ENCODE measurements at regions not wholly inside any gene's neighbourhood (a gene's known extent, or its start where the extent isn't known, plus 50 kb on each side); places are given as distances from the start of the nearest gene placed in this dataset.

- DNase-seq (ENCODE audit: low read depth, low spot score): no peak
- Histone ChIP-seq H3K4me1 (ENCODE audit: insufficient read depth, insufficient read length) (no peaks in the 10 kb centered on the region), H3K27me3 (ENCODE audit: insufficient read depth, insufficient read length) (no peaks in the 10 kb centered on the region), H3K36me3 (ENCODE audit: insufficient read depth, insufficient read length, low read length) (no peaks in the 10 kb centered on the region), H3K9me3 (ENCODE audit: insufficient read depth, low read length) (no peaks in the 10 kb centered on the region), H3K4me3 (ENCODE audit: insufficient read length, low read depth) (no peak overlapping the region), H3K9ac (ENCODE audit: insufficient read length, low read depth) (no peak overlapping the region)
- TF ChIP-seq YY1 (IDR thresholded peaks at IDR 0.05; ENCODE audit: insufficient read depth, insufficient read length) (no peak), ZNF274 (IDR thresholded peaks at IDR 0.05; ENCODE audit: low read depth, low read length) (no peak), SUZ12 (IDR thresholded peaks at IDR 0.05; ENCODE audit: extremely low read depth, insufficient read depth, insufficient read length) (no peak)
Measured at GRCh38 chr13:39959497-39960144, 304.2 kb downstream of the COG6 start.

DNA sequence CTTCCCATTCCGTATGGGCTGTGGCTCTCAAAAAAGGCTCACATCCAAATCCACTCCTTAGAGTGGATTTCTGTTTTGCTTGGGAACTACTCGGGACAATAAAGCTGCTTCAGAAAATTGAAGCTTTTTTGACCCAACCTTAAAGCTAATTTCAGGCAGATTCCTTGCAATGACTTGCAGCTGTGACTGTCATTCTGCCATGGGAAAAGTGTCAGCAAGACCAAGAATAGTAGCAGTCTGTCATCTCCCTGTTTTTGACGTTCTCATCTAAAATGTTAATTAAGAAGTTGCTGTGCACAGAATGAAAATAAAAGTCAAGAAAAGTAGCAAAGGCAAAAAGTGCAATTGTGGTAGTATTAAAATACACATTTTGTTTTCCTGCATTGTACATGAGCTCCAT is 304.7 kb downstream of the COG6 start:
- TF ChIP-seq SUZ12 (IDR thresholded peaks at IDR 0.05; ENCODE audit: extremely low read depth, insufficient read depth, insufficient read length) (no peak), ZNF274 (IDR thresholded peaks at IDR 0.05; ENCODE audit: low read depth, low read length) (no peak), YY1 (IDR thresholded peaks at IDR 0.05; ENCODE audit: insufficient read depth, insufficient read length) (no peak)
- H3K4me3 ChIP-seq (ENCODE audit: insufficient read length, low read depth): no peak overlapping the region
- H3K27me3 ChIP-seq (ENCODE audit: insufficient read depth, insufficient read length): no peaks in the 10 kb centered on the region
- H3K36me3 ChIP-seq (ENCODE audit: insufficient read depth, insufficient read length, low read length): no peaks in the 10 kb centered on the region
- DNase-seq (ENCODE audit: low read depth, low spot score): no peak
- H3K9me3 ChIP-seq (ENCODE audit: insufficient read depth, low read length): no peaks in the 10 kb centered on the region
- H3K4me1 ChIP-seq (ENCODE audit: insufficient read depth, insufficient read length): no peaks in the 10 kb centered on the region
- H3K9ac ChIP-seq (ENCODE audit: insufficient read length, low read depth): no peak overlapping the region

DNA sequence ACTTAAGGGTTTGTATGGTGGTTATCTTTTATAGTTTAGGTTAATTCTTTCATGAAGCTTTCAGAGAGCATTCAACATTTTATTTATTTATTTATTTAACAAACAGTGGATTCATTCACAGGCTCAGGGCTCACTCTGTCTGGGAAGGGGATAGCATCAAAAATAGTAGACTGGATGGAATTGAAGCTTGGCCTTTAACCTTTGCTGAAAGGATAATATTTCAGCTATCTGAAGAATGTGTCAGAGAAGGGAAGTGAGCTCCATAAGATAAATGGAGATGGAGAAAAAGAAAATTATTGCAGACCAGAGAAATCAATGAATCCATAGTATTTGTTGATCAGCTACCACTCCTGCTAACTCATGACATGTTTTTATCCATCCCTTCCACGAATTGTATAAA is 305.6 kb downstream of the COG6 start:
- TF ChIP-seq ZNF274 (IDR thresholded peaks at IDR 0.05; ENCODE audit: low read depth, low read length): no peak
- TF ChIP-seq YY1 (IDR thresholded peaks at IDR 0.05; ENCODE audit: insufficient read depth, insufficient read length): no peak
- no peak for TF ChIP-seq SUZ12 (IDR thresholded peaks at IDR 0.05; ENCODE audit: extremely low read depth, insufficient read depth, insufficient read length)
- H3K9ac ChIP-seq (ENCODE audit: insufficient read length, low read depth): no peak overlapping the region
- DNase-seq (ENCODE audit: low read depth, low spot score): no peak

DNA sequence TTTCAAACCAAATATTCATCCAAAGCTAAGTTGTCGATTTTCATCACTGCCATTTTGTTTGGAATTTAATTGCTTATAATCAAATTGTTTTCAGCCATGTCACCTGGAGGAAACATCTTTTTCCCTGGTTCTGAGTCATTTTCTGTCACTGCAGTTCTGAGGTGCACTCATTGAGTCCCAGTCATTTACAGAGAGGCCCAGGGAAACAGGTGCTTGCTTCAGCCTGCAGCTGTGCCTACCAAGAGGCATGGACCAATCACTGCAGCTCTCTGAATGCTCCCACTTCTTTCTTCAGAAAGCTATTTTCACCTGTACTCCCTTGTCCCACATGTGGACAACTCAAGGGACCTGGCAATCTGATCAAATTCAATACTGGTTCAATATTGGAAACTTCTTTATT is 308.1 kb downstream of the COG6 start:
- Histone ChIP-seq H3K4me3 (ENCODE audit: insufficient read length, low read depth) (no peak overlapping the region), H3K9ac (ENCODE audit: insufficient read length, low read depth) (no peak overlapping the region), H3K9me3 (ENCODE audit: insufficient read depth, low read length) (no peaks in the 10 kb centered on the region), H3K27me3 (ENCODE audit: insufficient read depth, insufficient read length) (no peaks in the 10 kb centered on the region), H3K4me1 (ENCODE audit: insufficient read depth, insufficient read length) (no peaks in the 10 kb centered on the region), H3K36me3 (ENCODE audit: insufficient read depth, insufficient read length, low read length) (no peaks in the 10 kb centered on the region)
- TF ChIP-seq ZNF274 (IDR thresholded peaks at IDR 0.05; ENCODE audit: low read depth, low read length): no peak
- no peak for TF ChIP-seq YY1 (IDR thresholded peaks at IDR 0.05; ENCODE audit: insufficient read depth, insufficient read length)
- TF ChIP-seq SUZ12 (IDR thresholded peaks at IDR 0.05; ENCODE audit: extremely low read depth, insufficient read depth, insufficient read length): no peak
- no peak for DNase-seq (ENCODE audit: low read depth, low spot score)

More for the DNA sequence above, 305.6 kb downstream of the COG6 start:
- Histone ChIP-seq H3K4me3 (ENCODE audit: insufficient read length, low read depth) (no peak overlapping the region), H3K9me3 (ENCODE audit: insufficient read depth, low read length) (no peaks in the 10 kb centered on the region), H3K36me3 (ENCODE audit: insufficient read depth, insufficient read length, low read length) (no peaks in the 10 kb centered on the region), H3K4me1 (ENCODE audit: insufficient read depth, insufficient read length) (no peaks in the 10 kb centered on the region), H3K27me3 (ENCODE audit: insufficient read depth, insufficient read length) (no peaks in the 10 kb centered on the region)

- no peaks in the 10 kb centered on the region for H3K4me1 ChIP-seq (ENCODE audit: insufficient read depth, insufficient read length)
- no peaks in the 10 kb centered on the region for H3K27me3 ChIP-seq (ENCODE audit: insufficient read depth, insufficient read length)
- no peak overlapping the region for H3K4me3 ChIP-seq (ENCODE audit: insufficient read length, low read depth)
- TF ChIP-seq YY1 (IDR thresholded peaks at IDR 0.05; ENCODE audit: insufficient read depth, insufficient read length) (no peak), SUZ12 (IDR thresholded peaks at IDR 0.05; ENCODE audit: extremely low read depth, insufficient read depth, insufficient read length) (no peak), ZNF274 (IDR thresholded peaks at IDR 0.05; ENCODE audit: low read depth, low read length) (no peak)
- no peaks in the 10 kb centered on the region for H3K9me3 ChIP-seq (ENCODE audit: insufficient read depth, low read length)
- no peaks in the 10 kb centered on the region for H3K36me3 ChIP-seq (ENCODE audit: insufficient read depth, insufficient read length, low read length)
- DNase-seq (ENCODE audit: low read depth, low spot score): no peak
- no peak overlapping the region for H3K9ac ChIP-seq (ENCODE audit: insufficient read length, low read depth)
Measured at GRCh38 chr13:39965309-39965708, 309.8 kb downstream of the COG6 start.

- Histone ChIP-seq H3K36me3 (ENCODE audit: insufficient read depth, insufficient read length, low read length) (no peaks in the 10 kb centered on the region), H3K9me3 (ENCODE audit: insufficient read depth, low read length) (no peaks in the 10 kb centered on the region), H3K4me1 (ENCODE audit: insufficient read depth, insufficient read length) (no peaks in the 10 kb centered on the region), H3K27me3 (ENCODE audit: insufficient read depth, insufficient read length) (no peaks in the 10 kb centered on the region), H3K9ac (ENCODE audit: insufficient read length, low read depth) (no peak overlapping the region), H3K4me3 (ENCODE audit: insufficient read length, low read depth) (no peak overlapping the region)
- DNase-seq (ENCODE audit: low read depth, low spot score): no peak
- no peak for TF ChIP-seq ZNF274 (IDR thresholded peaks at IDR 0.05; ENCODE audit: low read depth, low read length)
- TF ChIP-seq YY1 (IDR thresholded peaks at IDR 0.05; ENCODE audit: insufficient read depth, insufficient read length): no peak
- no peak for TF ChIP-seq SUZ12 (IDR thresholded peaks at IDR 0.05; ENCODE audit: extremely low read depth, insufficient read depth, insufficient read length)
Measured at GRCh38 chr13:39967199-39967959, 311.9 kb downstream of the COG6 start.

- H3K4me3 ChIP-seq (ENCODE audit: insufficient read length, low read depth): no peak overlapping the region
- no peak for DNase-seq (ENCODE audit: low read depth, low spot score)
- no peaks in the 10 kb centered on the region for H3K36me3 ChIP-seq (ENCODE audit: insufficient read depth, insufficient read length, low read length)
- no peaks in the 10 kb centered on the region for H3K4me1 ChIP-seq (ENCODE audit: insufficient read depth, insufficient read length)
- H3K9ac ChIP-seq (ENCODE audit: insufficient read length, low read depth): no peak overlapping the region
- no peaks in the 10 kb centered on the region for H3K27me3 ChIP-seq (ENCODE audit: insufficient read depth, insufficient read length)
- TF ChIP-seq YY1 (IDR thresholded peaks at IDR 0.05; ENCODE audit: insufficient read depth, insufficient read length) (no peak), SUZ12 (IDR thresholded peaks at IDR 0.05; ENCODE audit: extremely low read depth, insufficient read depth, insufficient read length) (no peak), ZNF274 (IDR thresholded peaks at IDR 0.05; ENCODE audit: low read depth, low read length) (no peak)
- H3K9me3 ChIP-seq (ENCODE audit: insufficient read depth, low read length): no peaks in the 10 kb centered on the region
Measured at GRCh38 chr13:39968646-39969475, 313.4 kb downstream of the COG6 start.
